ENCODE measurements at regions not wholly inside any gene's neighbourhood (a gene's known extent, or its start where the extent isn't known, plus 50 kb on each side); places are given as distances from the start of the nearest gene placed in this dataset.
"Not testable (repeated sequence)": the region's sequence is repeated elsewhere in the genome, so short reads cannot be mapped to it uniquely, and the experiment has no call there.

DNA sequence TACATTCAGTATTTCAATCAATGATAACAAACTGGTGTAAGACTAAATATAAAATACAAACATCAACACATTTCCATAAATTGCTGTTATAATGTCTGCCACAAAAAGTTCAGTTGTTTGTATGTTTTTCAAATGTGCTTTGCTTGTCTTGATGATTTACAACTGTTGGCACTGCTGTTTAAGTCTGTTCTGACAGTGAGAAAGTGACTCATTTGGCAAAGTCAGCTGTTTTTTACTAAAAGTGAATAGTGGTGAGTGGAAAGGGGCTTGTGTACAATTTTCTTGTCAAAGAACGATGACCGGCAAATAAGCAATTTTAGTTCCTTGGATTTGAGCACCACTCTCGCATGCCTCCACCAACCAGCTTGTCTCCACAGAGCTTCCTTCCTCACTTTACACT, 244.0 kb downstream of the RTP5 start:
- H3K79me1 ChIP-seq (ENCODE audit: low read depth, low read length); H3K4me1 ChIP-seq (replicated peaks in 1 of 4; ENCODE audit: control insufficient read depth in 3 of 4, insufficient read depth in 4 of 4, low read length in 3 of 4); H4K8ac ChIP-seq (ENCODE audit: extremely low read depth, insufficient read depth, low read length); H2BK15ac ChIP-seq (ENCODE audit: low read length); H2BK12ac ChIP-seq (ENCODE audit: low read depth, low read length); H3K9me3 ChIP-seq (ENCODE audit: insufficient read depth in 2 of 2, low read depth in 1 of 2, low read length in 1 of 2); H4K91ac ChIP-seq (replicated peaks; ENCODE audit: insufficient read length, low read length); H4K20me1 ChIP-seq (replicated peaks in 1 of 2; ENCODE audit: control insufficient read depth in 1 of 2, insufficient read depth in 2 of 2, low read length in 2 of 2); H2BK5ac ChIP-seq (ENCODE audit: low read depth, low read length); H3K79me2 ChIP-seq (ENCODE audit: control insufficient read depth in 1 of 2, insufficient read depth in 2 of 2, low read length in 2 of 2); H3K27me3 ChIP-seq (replicated peaks in 1 of 4; ENCODE audit: control insufficient read depth in 3 of 4, extremely low read depth in 1 of 4, insufficient read depth in 3 of 4, low read length in 3 of 4); POLR2A ChIA-PET (ENCODE audit: partially characterized antibody); H2AFZ ChIP-seq (ENCODE audit: low read length); DNase-seq (ENCODE audit: low read depth in 1 of 2, low spot score in 2 of 2); H3K4ac ChIP-seq (replicated peaks; ENCODE audit: insufficient read length, low read depth, low read length); H3K4me3 ChIP-seq (ENCODE audit: extremely low read depth in 1 of 4, insufficient read depth in 2 of 4, low read depth in 3 of 4, low read length in 4 of 4); H3K56ac ChIP-seq (replicated peaks; ENCODE audit: insufficient read length, low read depth, low read length); CTCF ChIA-PET (ENCODE audit: partially characterized antibody); H3K27ac ChIP-seq (ENCODE audit: low read depth, low read length); H3K14ac ChIP-seq (ENCODE audit: insufficient read length); H2AK5ac ChIP-seq (ENCODE audit: low read depth, low read length); H3K36me3 ChIP-seq (ENCODE audit: control insufficient read depth in 2 of 4, insufficient read depth in 4 of 4, low read length in 3 of 4); H2BK120ac ChIP-seq (replicated peaks; ENCODE audit: low read depth, low read length); H3K4me2 ChIP-seq (ENCODE audit: insufficient read depth in 1 of 2, low read depth in 2 of 2, low read length in 2 of 2); FAIRE-seq; H3K23me2 ChIP-seq (ENCODE audit: low read depth, low read length); H3K18ac ChIP-seq (ENCODE audit: extremely low read depth, low read length); H4K5ac ChIP-seq (ENCODE audit: insufficient read length, low read depth, low read length); H3K23ac ChIP-seq (ENCODE audit: insufficient read length); H2BK20ac ChIP-seq (ENCODE audit: low read length); H3K9ac ChIP-seq (replicated peaks in 1 of 4; ENCODE audit: extremely low read depth in 1 of 4, low read depth in 3 of 4, low read length in 3 of 4): not testable (repeated sequence)
- 47% methylated on average over 3 of the region's 3 CpGs; no CpG with 5 or more reads in 1 of the 2 experiments for WGBS, 2 experiments (ENCODE audit: extremely low coverage in 1 of 2, insufficient coverage in 1 of 2, insufficient read length in 1 of 2, insufficient replicate concordance in 2 of 2, low coverage in 1 of 2, low lambda C conversion rate in 2 of 2, missing lambda C conversion rate in 1 of 2)

- H3K9me3 ChIP-seq (ENCODE audit: insufficient read depth in 2 of 2, low read depth in 1 of 2, low read length in 1 of 2); H3K79me1 ChIP-seq (ENCODE audit: low read depth, low read length); H2AK5ac ChIP-seq (ENCODE audit: low read depth, low read length); H2BK120ac ChIP-seq (replicated peaks; ENCODE audit: low read depth, low read length); H3K23me2 ChIP-seq (ENCODE audit: low read depth, low read length); POLR2A ChIA-PET (ENCODE audit: partially characterized antibody); H4K20me1 ChIP-seq (replicated peaks in 1 of 2; ENCODE audit: control insufficient read depth in 1 of 2, insufficient read depth in 2 of 2, low read length in 2 of 2); H3K4me2 ChIP-seq (ENCODE audit: insufficient read depth in 1 of 2, low read depth in 2 of 2, low read length in 2 of 2); H2BK20ac ChIP-seq (ENCODE audit: low read length); H3K79me2 ChIP-seq (ENCODE audit: control insufficient read depth in 1 of 2, insufficient read depth in 2 of 2, low read length in 2 of 2); H3K4me3 ChIP-seq (ENCODE audit: extremely low read depth in 1 of 4, insufficient read depth in 2 of 4, low read depth in 3 of 4, low read length in 4 of 4); H3K27ac ChIP-seq (ENCODE audit: low read depth, low read length); H3K4ac ChIP-seq (replicated peaks; ENCODE audit: insufficient read length, low read depth, low read length); H2AFZ ChIP-seq (ENCODE audit: low read length); H4K8ac ChIP-seq (ENCODE audit: extremely low read depth, insufficient read depth, low read length); H3K18ac ChIP-seq (ENCODE audit: extremely low read depth, low read length); H4K91ac ChIP-seq (replicated peaks; ENCODE audit: insufficient read length, low read length); H3K36me3 ChIP-seq (ENCODE audit: control insufficient read depth in 2 of 4, insufficient read depth in 4 of 4, low read length in 3 of 4); H3K56ac ChIP-seq (replicated peaks; ENCODE audit: insufficient read length, low read depth, low read length); CTCF ChIA-PET (ENCODE audit: partially characterized antibody); H3K14ac ChIP-seq (ENCODE audit: insufficient read length); H2BK12ac ChIP-seq (ENCODE audit: low read depth, low read length); FAIRE-seq; H3K27me3 ChIP-seq (replicated peaks in 1 of 4; ENCODE audit: control insufficient read depth in 3 of 4, extremely low read depth in 1 of 4, insufficient read depth in 3 of 4, low read length in 3 of 4); DNase-seq (ENCODE audit: low read depth in 1 of 2, low spot score in 2 of 2); H3K9ac ChIP-seq (replicated peaks in 1 of 4; ENCODE audit: extremely low read depth in 1 of 4, low read depth in 3 of 4, low read length in 3 of 4); H4K5ac ChIP-seq (ENCODE audit: insufficient read length, low read depth, low read length); H2BK5ac ChIP-seq (ENCODE audit: low read depth, low read length); H3K4me1 ChIP-seq (replicated peaks in 1 of 4; ENCODE audit: control insufficient read depth in 3 of 4, insufficient read depth in 4 of 4, low read length in 3 of 4); H3K23ac ChIP-seq (ENCODE audit: insufficient read length); H2BK15ac ChIP-seq (ENCODE audit: low read length): not testable (repeated sequence)
- WGBS, 2 experiments (ENCODE audit: extremely low coverage in 1 of 2, insufficient coverage in 1 of 2, insufficient read length in 1 of 2, insufficient replicate concordance in 2 of 2, low coverage in 1 of 2, low lambda C conversion rate in 2 of 2, missing lambda C conversion rate in 1 of 2) = 100% methylated on average over 1 of the region's 2 CpGs; no CpG with 5 or more reads in 1 of the 2 experiments
These were observed 247.1 kb downstream of the RTP5 start for GRCh38 chr2:242116676-242117075.

Data from H1 (cell line).